ENCODE measurements at regions not wholly inside any gene's neighbourhood (a gene's known extent, or its start where the extent isn't known, plus 50 kb on each side); places are given as distances from the start of the nearest gene placed in this dataset.

- TF ChIP-seq CTCF (IDR thresholded peaks at IDR 0.05) (no peak), POLR2A (IDR thresholded peaks at IDR 0.05) (no peak)
Measured at GRCh38 chr14:95437715-95438114, 78.7 kb downstream of the SYNE3 start.
